A549 (cell line): ENCODE measurements at regions not wholly inside any gene's neighbourhood (a gene's known extent, or its start where the extent isn't known, plus 50 kb on each side); places are given as distances from the start of the nearest gene placed in this dataset.

ENCODE experiments used
- ATAC-seq, 2 experiments: fragments of 200-7000 bp in 1 of 2; fragments of >200 bp in 1 of 2; cut with Nextera tagmentation in 1 of 2; cut with Tn5 transposase in 1 of 2; 3 replicates each; pipeline versions ENCODE4 v1.8.0 to v1.9.1; 2018 to 2020; ENCODE audit warnings: mild to moderate bottlenecking in 1 of 2, moderate library complexity in 1 of 2
- CTCF ChIA-PET: fragments of 300-600 bp; sonication (Branson Sonifier 250); formaldehyde crosslinking; extraction: SDS; loops from one replicate; lab custom pipeline; 2021; ENCODE audit warnings: antibody characterized with exemption, inconsistent platforms; lab: Yijun Ruan, JAX
- POLR2A ChIA-PET: fragments of 350-600 bp; formaldehyde crosslinking; extraction: SDS; loops from one replicate; lab custom pipeline; 2021; ENCODE audit warnings: antibody characterized with exemption, inconsistent platforms; lab: Yijun Ruan, JAX
- DNase-seq, 2 experiments: peaks; one replicate each; pipeline versions ENCODE4 v3.0.0 to v3.0.0-alpha.2; 2011 to 2016; ENCODE audit warnings: low read depth in 1 of 2, low spot score in 1 of 2
- FAIRE-seq: peaks from 2 replicates; lab custom pipeline; 2011; peaks lifted over from hg19 to GRCh38; lab: Jason Lieb, UNC
- H3K27ac ChIP-seq, 2 experiments: fragments of >200 bp; sonication (Bioruptor Twin); formaldehyde crosslinking; 3 replicates each; pipeline ENCODE4 v1.5.1; 2016 to 2017
- H3K4me1 ChIP-seq: fragments of >200 bp; sonication (Bioruptor Twin); formaldehyde crosslinking; 3 replicates; pipeline ENCODE4 v1.6.1; 2016
- H3K4me2 ChIP-seq: fragments of >200 bp; sonication (Bioruptor Twin); formaldehyde crosslinking; 3 replicates; pipeline ENCODE4 v1.6.1; 2016
- H3K4me3 ChIP-seq: fragments of >200 bp; sonication (Bioruptor Twin); formaldehyde crosslinking; 3 replicates; pipeline ENCODE4 v1.5.1; 2016
- H3K9me3 ChIP-seq: fragments of >200 bp; sonication (Bioruptor Twin); formaldehyde crosslinking; 3 replicates; pipeline ENCODE4 v1.6.1; 2016
- CBX2 ChIP-seq: fragments of 200-600 bp; sonication (generic); IDR thresholded peaks from 2 replicates; pipeline ENCODE4 v1.6.1; 2016; ENCODE audit warnings: low read depth, mild to moderate bottlenecking, borderline replicate concordance
- CEBPB ChIP-seq, 2 experiments: fragments of >200 bp in 1 of 2; sonication (Bioruptor Twin) in 1 of 2; formaldehyde crosslinking in 1 of 2; IDR thresholded peaks; 2 replicates each; pipeline ENCODE4 v1.6.1; 2012 to 2016
- CHD2 ChIP-seq: fragments of 150-350 bp; IDR thresholded peaks from 2 replicates; pipeline ENCODE4 v1.6.1; 2014; ENCODE audit warnings: low read length; ENCODE audit not compliant: partially characterized antibody
- EHF ChIP-seq: fragments of 250-450 bp; sonication (Bioruptor Pico); IDR thresholded peaks from 2 replicates; pipeline ENCODE4 v1.5.0; 2020; ENCODE audit warnings: mild to moderate bottlenecking
- ELK1 ChIP-seq: fragments of 150-350 bp; IDR thresholded peaks from 2 replicates; pipeline ENCODE4 v1.6.1; 2014; ENCODE audit warnings: low read depth, mild to moderate bottlenecking, low read length
- EP300 ChIP-seq, 2 experiments: fragments of >200 bp; sonication (Bioruptor Twin); formaldehyde crosslinking; IDR thresholded peaks; 2 replicates in 1 of 2; 3 replicates in 1 of 2; pipeline ENCODE4 v1.6.1; 2016 to 2017
- FOSL2 ChIP-seq, 2 experiments: fragments of 450-650 bp in 1 of 2; fragments of >200 bp in 1 of 2; sonication (Bioruptor Twin) in 1 of 2; formaldehyde crosslinking; IDR thresholded peaks; 2 replicates each; pipeline versions ENCODE4 v1.5.0 to v1.6.1; 2016 to 2020; ENCODE audit warnings: mild to moderate bottlenecking in 1 of 2, moderate library complexity in 1 of 2
- HOXA7 ChIP-seq: fragments of 250-450 bp; sonication (Bioruptor Pico); IDR thresholded peaks from 2 replicates; pipeline ENCODE4 v1.5.0; 2020; ENCODE audit warnings: mild to moderate bottlenecking, moderate library complexity
- HOXB13 ChIP-seq: fragments of 250-450 bp; sonication (Bioruptor Pico); IDR thresholded peaks from 2 replicates; pipeline ENCODE4 v1.5.0; 2020; ENCODE audit warnings: low read depth, mild to moderate bottlenecking, moderate library complexity
- HOXB5 ChIP-seq: fragments of 250-450 bp; sonication (Bioruptor Pico); IDR thresholded peaks from 2 replicates; pipeline ENCODE4 v1.5.0; 2020; ENCODE audit warnings: mild to moderate bottlenecking, moderate library complexity
- JUNB ChIP-seq: fragments of >200 bp; sonication (Bioruptor Twin); formaldehyde crosslinking; IDR thresholded peaks from 2 replicates; pipeline ENCODE4 v1.6.1; 2016
- KDM1A ChIP-seq: fragments of 200-600 bp; sonication (generic); IDR thresholded peaks from 2 replicates; pipeline ENCODE4 v1.6.1; 2016; ENCODE audit warnings: low read depth, mild to moderate bottlenecking
- MAFK ChIP-seq: fragments of 450-650 bp; IDR thresholded peaks from 2 replicates; pipeline ENCODE4 v1.6.1; 2014; ENCODE audit not compliant: partially characterized antibody
- MAZ ChIP-seq: fragments of 150-350 bp; IDR thresholded peaks from 2 replicates; pipeline ENCODE4 v1.6.1; 2014; ENCODE audit warnings: antibody characterized with exemption, low read depth, low read length, borderline replicate concordance
- MYC ChIP-seq: IDR thresholded peaks from 2 replicates; pipeline ENCODE4 v1.6.1; 2012; ENCODE audit warnings: mild to moderate bottlenecking, inconsistent platforms, low read length, improper control_type of control experiment, borderline replicate concordance
- NFE2L2 ChIP-seq: fragments of 150-350 bp; conservative IDR thresholded peaks from 2 replicates; pipeline ENCODE4 v1.6.1; 2014; ENCODE audit warnings: low read length
- PBX3 ChIP-seq: IDR thresholded peaks from 2 replicates; pipeline ENCODE4 v1.6.1; 2012
- RARB ChIP-seq: fragments of 250-450 bp; sonication (Bioruptor Pico); IDR thresholded peaks from 2 replicates; pipeline ENCODE4 v1.8.0; 2021; ENCODE audit warnings: mild to moderate bottlenecking, moderate library complexity
- RFX5 ChIP-seq: fragments of 450-650 bp; IDR thresholded peaks from 2 replicates; pipeline ENCODE4 v1.7.1; 2014; ENCODE audit warnings: antibody characterized with exemption, mild to moderate bottlenecking, moderate library complexity
- RNF2 ChIP-seq: fragments of 200-600 bp; sonication (generic); IDR thresholded peaks from 2 replicates; pipeline ENCODE4 v1.6.1; 2016; ENCODE audit warnings: low read depth, mild to moderate bottlenecking, antibody characterized with exemption, moderate library complexity, borderline replicate concordance
- SMC3 ChIP-seq: fragments of >200 bp; sonication (Bioruptor Twin); formaldehyde crosslinking; IDR thresholded peaks from 3 replicates; pipeline ENCODE4 v1.6.1; 2018; ENCODE audit warnings: inconsistent platforms
- TFCP2L1 ChIP-seq: fragments of 250-450 bp; sonication (Bioruptor Pico); IDR thresholded peaks from 2 replicates; pipeline ENCODE4 v1.5.0; 2021; ENCODE audit warnings: mild to moderate bottlenecking
- TP53 ChIP-seq: fragments of 250-450 bp; sonication (Bioruptor Pico); IDR thresholded peaks from 2 replicates; pipeline ENCODE4 v1.5.0; 2021; ENCODE audit warnings: mild to moderate bottlenecking, moderate library complexity
- ZFP36 ChIP-seq: fragments of 450-650 bp; IDR thresholded peaks from 2 replicates; pipeline ENCODE4 v1.6.1; 2014; ENCODE audit warnings: borderline replicate concordance; ENCODE audit not compliant: partially characterized antibody
- WGBS: methylation state at CpG from one replicate; pipeline ENCODE4 v1.1.6; 2017; ENCODE audit errors: missing lambda C conversion rate; 5-methylcytosine and 5-hydroxymethylcytosine counted together
- TF ChIP-seq, protein P1 (sequence below): IDR thresholded peaks from 2 replicates; pipeline ENCODE4 v1.6.1; 2012
- TF ChIP-seq, protein P2 (sequence below): fragments of 250-450 bp; sonication (Bioruptor Pico); IDR thresholded peaks from 2 replicates; pipeline ENCODE4 v1.5.0; 2020; ENCODE audit warnings: low read depth, mild to moderate bottlenecking, moderate library complexity
- TF ChIP-seq, protein P3 (sequence below): IDR thresholded peaks from 2 replicates; pipeline ENCODE4 v1.6.1; 2012; ENCODE audit warnings: low read depth, borderline replicate concordance

- no peak for DNase-seq
- ChIA-PET CTCF (interaction anchor here (0.8 kb wide), 1 partner anchor 8 kb away, joined by 3 read pairs; no protein-coding TSS in a partner anchor), POLR2A (no interaction called here)
- no peak overlapping the region for H3K4me3 ChIP-seq
- no peaks in the 10 kb centered on the region for H3K4me1 ChIP-seq
- no peak for FAIRE-seq
- 86% methylated on average over 8 of the region's 8 CpGs for WGBS
- no peak overlapping the region for H3K27ac ChIP-seq
- H3K9me3 ChIP-seq, result no peaks in the 10 kb centered on the region
- no peak overlapping the region for H3K4me2 ChIP-seq
- ATAC-seq, result no peak
- TF ChIP-seq, protein P1, sequence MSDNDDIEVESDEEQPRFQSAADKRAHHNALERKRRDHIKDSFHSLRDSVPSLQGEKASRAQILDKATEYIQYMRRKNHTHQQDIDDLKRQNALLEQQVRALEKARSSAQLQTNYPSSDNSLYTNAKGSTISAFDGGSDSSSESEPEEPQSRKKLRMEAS, result no peak
- TF ChIP-seq MAZ (no peak), EHF (no peak), RARB (CRISPR knock-in tag) (no peak), EP300 (IDR thresholded peaks at IDR 0.05) (no peak), FOSL2 (IDR thresholded peaks at IDR 0.05) (no peak), FOSL2 (CRISPR knock-in tag; IDR thresholded peaks at IDR 0.05) (no peak), ELK1 (no peak), TP53 (CRISPR knock-in tag) (no peak), MYC (no peak), JUNB (no peak), MAFK (no peak), HOXA7 (CRISPR knock-in tag) (no peak), HOXB13 (no peak), HOXB5 (CRISPR knock-in tag) (no peak), CEBPB (IDR thresholded peaks at IDR 0.05) (no peak), RNF2 (no peak), PBX3 (no peak), SMC3 (no peak)
- TF ChIP-seq, protein P2, sequence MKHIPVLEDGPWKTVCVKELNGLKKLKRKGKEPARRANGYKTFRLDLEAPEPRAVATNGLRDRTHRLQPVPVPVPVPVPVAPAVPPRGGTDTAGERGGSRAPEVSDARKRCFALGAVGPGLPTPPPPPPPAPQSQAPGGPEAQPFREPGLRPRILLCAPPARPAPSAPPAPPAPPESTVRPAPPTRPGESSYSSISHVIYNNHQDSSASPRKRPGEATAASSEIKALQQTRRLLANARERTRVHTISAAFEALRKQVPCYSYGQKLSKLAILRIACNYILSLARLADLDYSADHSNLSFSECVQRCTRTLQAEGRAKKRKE, result no peak
- TF ChIP-seq, protein P3, sequence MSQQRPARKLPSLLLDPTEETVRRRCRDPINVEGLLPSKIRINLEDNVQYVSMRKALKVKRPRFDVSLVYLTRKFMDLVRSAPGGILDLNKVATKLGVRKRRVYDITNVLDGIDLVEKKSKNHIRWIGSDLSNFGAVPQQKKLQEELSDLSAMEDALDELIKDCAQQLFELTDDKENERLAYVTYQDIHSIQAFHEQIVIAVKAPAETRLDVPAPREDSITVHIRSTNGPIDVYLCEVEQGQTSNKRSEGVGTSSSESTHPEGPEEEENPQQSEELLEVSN, result no peak
Observed at GRCh38 chr16:27613238-27613791, 63.4 kb downstream of the KATNIP start.

- FAIRE-seq, result no peak
- no peaks in the 10 kb centered on the region for H3K9me3 ChIP-seq
- H3K4me1 ChIP-seq, result no peaks in the 10 kb centered on the region
- WGBS, result 80% methylated on average over 4 of the region's 4 CpGs
- no peak overlapping the region for H3K4me2 ChIP-seq
- ATAC-seq, result no peak
- POLR2A ChIA-PET, result no interaction called here
- TF ChIP-seq TFCP2L1 (no peak), CBX2 (no peak), NFE2L2 (no peak), KDM1A (no peak), ZFP36 (no peak), CEBPB (IDR thresholded peaks at IDR 0.05) (no peak), CHD2 (no peak), RFX5 (no peak)
- DNase-seq, result no peak
- H3K27ac ChIP-seq, result no peak overlapping the region
- H3K4me3 ChIP-seq, result no peak overlapping the region
- CTCF ChIA-PET, result interaction anchor here (1.0 kb wide), 1 partner anchor 12 kb away, joined by 3 read pairs; no protein-coding TSS in a partner anchor
Observed at GRCh38 chr16:27617665-27618064, 67.7 kb downstream of the KATNIP start.
